Fibroblast of skin of right biceps (primary cell): ENCODE measurements at regions not wholly inside any gene's neighbourhood (a gene's known extent, or its start where the extent isn't known, plus 50 kb on each side); places are given as distances from the start of the nearest gene placed in this dataset.
A peak's percentile ranks its signal among the peaks of the same experiment; 100 is the strongest.

Source experiments
- DNase-seq: peaks from one replicate; pipeline ENCODE4 v3.0.0-alpha.2; 2013

DNA sequence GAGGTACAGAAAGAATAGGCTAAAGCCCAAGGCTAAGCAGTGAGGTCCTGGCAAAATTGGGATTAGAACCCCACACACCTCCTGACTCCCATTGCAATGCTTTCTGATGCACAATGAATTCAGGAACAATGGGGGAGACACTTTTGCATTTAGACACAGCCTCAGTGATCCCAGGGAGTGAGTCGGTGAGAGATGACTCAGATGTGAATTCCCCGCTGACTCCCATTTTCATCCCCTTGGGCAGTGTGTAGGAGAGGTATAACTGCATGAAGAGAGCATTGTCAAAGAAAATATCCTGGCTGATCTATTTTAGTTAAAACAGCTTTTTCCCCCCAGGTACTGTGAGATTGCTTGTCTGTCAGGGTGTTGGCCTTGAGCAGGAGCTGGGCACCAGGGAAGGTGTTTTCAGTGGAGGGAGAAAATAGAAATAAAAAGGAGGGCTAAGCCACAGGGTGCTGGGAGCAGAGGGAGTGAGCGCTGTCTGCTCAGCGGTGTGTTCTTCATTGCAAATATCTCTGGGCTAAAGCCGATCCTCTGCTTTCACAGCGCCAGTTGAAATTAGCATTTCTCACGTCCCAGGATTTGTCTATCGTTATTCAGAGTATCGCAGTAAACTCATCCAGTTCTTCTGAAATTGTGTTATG is 247.7 kb upstream of the PTBP2 start:
- DNase-seq, result peak; percentile 71

DNA sequence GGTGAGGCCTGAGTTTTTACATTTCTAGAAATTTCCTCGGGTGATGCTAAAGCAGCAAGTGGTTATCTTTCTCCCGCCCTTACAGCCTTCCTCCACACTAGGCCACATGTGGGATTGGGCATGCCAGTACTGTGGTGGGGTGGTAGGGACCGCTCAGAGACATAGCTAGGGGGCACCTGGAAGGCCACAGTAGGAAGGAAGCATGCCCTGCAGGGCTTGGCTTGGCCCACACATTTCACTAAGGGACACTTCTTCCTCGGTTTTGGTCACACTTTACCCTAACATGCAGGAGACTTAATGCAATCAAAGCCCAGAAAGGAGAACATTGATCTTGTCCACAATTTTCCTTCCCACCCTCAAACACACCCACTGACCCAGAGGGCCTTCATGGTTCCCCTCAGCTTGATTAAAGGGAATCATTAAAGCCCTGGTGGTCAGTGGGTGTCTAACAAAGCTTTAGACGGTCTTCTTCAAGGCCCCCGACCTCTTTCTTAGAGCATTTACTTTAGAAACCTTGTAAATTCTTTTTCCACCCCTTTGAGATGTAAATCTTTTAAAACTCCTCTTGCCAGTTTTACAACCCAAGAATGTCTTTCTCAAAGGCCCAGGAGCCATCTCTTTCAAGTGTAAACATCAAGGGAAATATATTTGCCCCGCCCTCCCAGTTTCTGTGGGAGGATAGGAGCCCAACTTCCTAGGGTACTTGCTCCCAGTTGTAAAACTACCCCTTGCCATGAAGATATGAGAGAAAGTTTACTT is 246.4 kb upstream of the PTBP2 start:
- DNase-seq, result no peak

DNA sequence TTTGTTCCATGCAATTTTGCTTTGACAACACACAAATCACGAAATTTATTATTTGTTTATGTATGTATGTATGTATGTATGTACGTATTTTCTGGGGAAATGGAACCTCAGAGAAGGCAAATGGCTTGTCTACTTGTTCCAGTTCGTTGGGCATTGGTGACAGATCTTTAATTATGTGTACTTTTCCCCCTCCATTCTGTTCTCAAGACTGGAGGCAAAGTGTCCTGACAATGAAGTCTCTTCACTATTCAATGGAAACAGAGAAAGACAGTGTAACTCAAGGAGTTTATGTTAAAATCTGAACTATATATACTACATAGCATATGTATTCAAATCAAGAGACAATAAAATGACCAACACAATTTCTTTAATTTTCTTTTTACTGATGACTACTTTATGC is 245.7 kb upstream of the PTBP2 start:
- DNase-seq, result no peak

DNA sequence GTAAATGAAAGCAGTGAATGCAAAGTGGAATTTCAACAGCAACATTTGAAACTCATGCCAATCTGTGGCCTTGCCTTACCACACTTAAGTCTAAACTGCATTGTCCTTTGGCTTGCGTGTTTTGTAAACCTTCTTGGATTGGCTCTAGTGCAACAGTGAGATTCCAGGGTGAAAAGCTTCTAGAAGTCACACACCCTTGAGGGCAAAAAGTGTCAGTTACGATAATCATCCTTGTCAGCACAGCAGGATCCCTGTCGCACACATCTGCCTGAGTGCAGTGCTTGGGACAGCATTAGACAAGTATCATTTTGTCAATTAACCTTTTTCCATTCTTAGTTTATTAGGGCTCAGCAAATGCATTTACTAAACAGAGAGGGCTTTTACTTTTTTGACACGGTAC is 243.4 kb upstream of the PTBP2 start:
- no peak for DNase-seq

DNA sequence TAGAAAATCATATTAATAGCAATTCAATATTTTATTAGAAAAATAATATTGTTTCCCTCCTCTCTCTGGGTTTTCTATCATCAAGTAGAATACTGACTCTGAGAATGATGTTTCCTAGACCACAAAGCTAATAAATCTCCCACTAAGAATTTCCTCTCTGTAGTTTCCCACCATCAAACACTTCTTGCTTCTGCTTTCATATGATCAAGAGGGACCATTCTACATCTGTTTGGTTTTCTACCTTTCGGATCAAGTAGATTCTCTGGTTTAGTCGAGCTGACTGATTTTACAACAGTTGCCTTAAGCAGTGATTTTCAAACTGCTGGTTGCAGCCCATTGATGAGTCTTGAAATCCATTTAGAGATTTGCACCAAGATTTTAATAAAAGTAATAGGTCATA is 240.2 kb upstream of the PTBP2 start:
- DNase-seq, result no peak

DNA sequence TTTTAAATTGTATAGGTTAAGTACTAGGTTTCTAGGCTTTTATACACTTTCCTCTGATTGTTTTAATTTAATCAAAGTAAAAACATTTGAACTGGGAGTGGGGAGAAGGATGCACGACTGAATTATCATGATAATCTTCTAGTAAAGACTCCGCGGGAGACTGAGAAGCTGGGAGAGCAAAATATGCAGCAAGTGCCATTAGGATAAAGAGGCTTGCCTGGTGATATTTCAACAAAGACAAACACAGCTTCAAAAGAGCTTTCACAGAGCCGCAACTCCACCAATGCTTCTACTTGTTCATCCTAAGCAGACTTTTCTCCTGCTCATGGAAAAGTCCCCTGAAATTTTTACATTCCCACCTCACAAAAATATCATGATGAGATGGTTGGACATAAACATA is 239.0 kb upstream of the PTBP2 start:
- DNase-seq, result no peak

DNA sequence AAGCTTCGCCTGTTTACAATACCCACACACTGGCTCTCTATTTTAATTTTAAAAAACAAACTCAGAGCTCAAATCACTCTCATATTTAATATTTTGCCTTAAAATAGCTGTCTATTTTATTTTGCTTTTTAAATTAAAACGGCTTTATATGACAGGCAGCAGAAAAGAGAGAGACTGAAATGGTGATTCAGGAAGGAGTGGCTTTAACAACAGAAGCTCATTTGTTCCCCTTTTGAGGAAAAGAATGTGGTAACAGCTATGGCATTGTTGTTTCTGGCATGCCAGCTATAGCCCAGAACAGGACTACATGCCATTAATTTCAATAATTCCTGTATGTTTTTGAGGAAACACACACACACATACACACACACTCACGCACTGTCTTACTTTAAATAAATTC is 234.2 kb upstream of the PTBP2 start:
- no peak for DNase-seq

DNA sequence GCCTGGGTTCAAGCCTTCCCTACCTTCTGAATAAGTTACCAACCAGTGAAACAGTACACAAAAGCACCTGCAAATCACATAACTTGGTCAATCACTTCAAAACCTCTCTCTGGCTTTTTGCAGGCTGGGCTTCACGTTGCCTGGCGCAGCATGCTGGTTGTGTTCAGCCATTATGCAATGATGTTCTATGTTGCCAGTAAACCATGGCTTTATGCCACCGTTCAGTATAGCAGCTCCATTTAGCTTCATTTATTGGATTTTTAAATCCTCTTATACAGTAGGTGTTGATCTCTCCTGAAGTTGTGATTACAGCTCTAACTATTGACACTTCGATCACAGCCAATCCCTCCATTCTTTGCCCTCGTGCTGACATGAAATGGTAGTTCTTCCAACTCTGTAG is 233.6 kb upstream of the PTBP2 start:
- no peak for DNase-seq

DNA sequence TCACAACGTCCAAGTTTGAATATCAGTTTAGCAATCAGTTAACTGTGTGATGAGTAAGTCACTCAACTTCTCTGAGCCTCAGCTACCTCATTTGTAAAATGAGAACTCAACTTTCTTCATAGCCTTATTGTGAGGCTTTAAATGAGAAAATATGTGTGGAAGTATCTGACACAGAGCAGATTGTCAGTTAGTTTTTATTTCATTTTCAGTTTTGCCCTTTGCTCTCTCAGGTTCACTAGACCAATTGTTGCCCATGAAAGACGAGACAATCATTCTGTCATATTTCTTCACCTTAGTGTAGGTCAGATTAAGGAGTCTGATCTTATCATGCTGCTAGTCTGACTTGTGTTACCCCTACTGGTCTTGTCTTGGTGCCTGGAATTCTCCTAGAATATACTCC is 232.8 kb upstream of the PTBP2 start:
- no peak for DNase-seq

DNA sequence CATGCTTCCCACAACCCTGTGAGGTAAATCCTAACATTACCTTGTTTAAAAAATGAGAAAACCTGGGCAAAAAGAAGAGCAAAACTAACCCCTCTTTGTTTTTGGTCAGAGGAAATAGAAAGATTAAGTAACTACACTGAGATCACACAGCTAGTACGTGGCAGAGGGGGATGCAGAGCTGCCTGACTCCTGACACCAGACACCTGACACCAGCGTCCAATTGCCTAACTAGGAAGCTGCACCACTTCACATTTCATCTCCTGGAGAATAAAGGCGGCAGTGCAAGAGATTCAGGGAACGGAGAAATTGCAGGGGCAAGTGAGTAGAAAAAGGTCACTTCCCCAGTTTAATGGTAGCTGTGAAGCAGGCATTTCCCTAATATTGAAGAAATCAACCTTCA is 229.3 kb upstream of the PTBP2 start:
- peak; percentile 14 for DNase-seq

DNA sequence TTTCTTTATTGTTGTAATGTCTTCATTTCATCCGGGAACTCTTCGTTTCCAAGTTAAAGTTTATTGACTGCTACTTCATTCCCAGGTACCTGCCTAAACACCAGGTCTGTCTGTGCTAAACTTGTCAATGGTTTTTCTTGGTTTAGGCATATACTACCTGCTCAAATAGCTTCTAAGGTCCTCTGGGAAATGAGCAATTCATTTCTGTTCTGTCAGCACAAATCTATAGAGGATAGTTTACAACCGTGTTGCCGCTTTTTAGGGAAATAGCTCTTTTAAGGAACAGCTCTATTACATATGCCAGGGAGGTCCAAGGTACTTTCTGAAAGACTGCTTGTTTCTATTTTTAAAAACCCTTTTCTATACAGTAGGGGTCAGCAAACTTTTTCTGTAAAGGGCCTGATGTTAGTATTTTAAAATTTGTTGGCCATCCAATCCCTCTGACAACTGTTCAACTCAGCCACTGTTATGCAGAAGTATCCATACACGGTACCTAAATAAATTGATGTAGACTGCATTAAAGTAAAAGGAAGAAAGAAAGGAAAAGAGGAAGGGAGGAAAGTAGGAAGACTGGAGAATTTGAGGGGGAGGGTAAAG is 222.7 kb upstream of the PTBP2 start:
- no peak for DNase-seq

DNA sequence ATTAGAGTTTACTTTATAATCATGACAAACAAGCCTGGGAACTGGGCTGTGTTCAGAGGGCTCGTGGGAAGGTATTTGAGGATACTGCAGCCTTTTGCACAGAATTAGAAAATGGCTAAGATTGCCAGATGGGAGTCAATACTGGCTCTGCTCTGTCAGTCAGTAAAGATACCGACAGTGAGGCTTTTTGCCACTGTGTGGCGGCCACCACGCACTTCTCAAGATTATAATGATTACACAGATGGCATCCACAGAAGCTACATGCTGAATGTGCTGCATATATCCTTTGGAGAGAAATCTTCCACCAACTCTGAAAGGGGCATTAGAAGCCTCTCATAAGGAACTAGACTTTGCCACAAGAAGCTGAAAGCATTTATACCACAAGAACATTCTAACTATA is 213.4 kb upstream of the PTBP2 start:
- no peak for DNase-seq

DNA sequence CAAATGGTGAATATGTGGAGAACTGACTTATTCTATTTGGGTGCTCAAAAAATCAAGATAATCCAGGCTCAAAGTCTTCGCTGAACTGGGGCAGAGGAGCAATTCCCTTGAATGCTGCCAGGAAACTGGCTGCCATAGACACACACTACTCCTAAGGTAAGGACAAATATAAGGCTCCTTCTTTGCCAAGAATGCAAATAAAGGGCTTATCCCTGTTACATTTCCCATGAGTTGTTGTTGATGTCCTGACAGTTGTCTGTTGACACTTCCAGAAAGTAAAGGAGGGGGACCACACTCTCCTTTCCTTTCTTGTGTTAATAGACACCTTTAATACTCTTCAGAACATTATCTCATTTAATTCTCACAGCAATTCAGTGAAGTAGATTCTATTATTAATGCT is 212.2 kb upstream of the PTBP2 start:
- DNase-seq, result no peak

DNA sequence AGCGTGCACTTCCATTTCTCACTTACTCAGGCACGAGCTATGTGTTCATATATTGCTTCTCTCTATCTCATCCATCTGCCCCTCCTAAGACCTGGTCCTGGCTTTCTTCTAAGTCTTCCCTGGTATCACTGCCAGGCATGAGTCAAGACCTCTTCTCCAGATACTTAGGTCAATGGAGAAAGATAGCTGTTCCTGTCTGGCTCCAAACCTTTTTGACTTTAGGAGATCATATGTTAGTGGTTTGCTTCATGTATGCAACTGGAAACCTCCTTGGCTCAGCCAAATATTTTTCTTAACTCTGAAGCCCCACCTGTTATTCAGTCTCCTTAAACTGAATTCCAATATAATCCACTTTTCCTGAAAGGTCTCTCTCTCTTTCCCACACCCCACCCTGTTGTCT is 211.6 kb upstream of the PTBP2 start:
- no peak for DNase-seq

DNA sequence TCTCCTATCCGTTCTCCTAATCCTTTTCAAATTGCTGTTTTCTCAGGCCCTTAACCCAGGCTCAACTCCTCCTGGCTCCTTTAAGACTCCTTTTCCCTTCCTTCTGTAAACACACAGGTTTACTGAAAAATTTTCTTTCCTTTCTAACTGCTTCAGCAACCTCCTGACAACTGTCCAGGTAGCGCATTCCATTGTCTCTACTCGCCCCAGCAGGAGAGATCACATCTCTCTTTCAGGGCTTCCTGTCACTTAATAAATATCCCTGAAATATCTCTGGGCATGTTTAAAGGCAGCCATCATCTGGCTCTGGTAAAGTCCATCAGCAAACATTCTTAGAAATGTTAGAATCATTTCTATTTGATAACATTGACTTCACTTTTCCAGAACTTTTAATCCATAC is 211.2 kb upstream of the PTBP2 start:
- DNase-seq, result no peak

DNA sequence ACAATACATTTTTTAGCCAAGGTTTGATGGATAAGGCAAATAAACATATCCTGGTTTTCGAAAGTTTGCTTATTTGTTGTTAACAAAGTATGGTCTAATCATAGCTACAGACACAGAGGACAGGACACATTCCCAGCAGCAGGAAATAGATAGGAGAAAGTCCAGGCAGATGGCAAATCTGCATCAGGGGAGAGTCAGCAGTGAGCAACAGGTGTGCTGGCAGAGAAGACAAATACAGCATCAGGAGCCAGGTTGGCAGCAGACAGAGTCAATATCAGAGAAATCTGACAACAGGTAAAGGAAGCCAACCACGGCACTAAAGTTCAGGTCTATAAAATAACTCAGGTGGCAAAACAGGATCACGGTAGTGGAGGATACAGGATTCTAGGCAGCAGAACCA is 210.7 kb upstream of the PTBP2 start:
- no peak for DNase-seq

DNA sequence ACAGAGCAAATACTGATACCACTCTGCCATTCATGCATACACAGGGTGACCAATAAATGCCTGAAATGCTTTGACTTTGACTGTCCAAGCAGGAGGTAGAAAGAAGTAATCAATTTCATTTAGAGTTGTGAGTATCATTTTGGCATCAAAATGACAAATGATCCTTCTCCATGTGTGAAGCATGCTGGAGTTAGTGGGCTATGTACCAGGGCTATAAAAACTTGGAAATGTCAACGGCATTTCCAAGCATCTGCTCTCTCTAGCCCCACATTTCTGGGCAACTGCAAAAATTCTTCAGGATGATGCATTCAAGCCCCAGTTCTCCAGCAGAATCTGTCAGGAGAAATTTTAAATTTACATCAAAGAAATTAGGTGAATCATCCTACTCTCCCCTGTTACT is 208.4 kb upstream of the PTBP2 start:
- peak; percentile 64 for DNase-seq

DNA sequence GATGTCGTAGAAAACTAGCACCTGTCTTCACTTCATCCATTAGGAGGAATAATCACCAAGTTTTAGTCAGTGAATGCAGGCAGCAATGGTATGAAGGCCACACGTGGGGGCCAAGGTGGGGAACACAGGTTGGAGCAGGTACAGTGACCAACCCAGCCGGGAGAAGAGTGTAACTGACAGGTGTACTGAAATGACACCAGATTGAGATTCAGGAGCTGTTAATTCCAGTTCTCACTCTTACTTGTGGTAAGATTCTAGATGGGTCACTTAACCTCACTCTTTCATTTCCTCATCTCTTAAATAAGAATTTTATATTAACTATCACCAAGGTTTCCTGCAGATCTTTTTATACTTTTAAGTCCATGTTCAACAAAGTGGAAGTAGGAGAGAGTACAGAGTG is 206.2 kb upstream of the PTBP2 start:
- no peak for DNase-seq

DNA sequence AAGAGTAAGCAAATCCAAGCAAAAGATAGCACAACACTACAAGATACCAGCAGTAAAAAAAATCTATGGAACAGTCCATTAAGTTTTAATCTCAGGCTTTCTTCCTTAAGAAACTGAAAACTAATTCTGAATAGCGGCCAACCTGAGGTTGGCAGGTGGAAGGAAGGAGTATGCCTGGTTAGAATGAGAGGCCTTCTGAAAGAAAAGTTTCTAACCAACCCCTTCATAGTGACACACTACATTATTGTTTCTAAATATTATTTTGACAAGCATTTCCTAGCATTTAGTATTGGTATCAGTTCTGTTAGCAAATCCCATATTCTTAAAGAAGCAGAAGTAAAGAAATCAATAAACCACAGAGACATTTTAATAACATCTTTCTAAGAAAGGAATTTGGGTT is 205.7 kb upstream of the PTBP2 start:
- DNase-seq, result no peak

DNA sequence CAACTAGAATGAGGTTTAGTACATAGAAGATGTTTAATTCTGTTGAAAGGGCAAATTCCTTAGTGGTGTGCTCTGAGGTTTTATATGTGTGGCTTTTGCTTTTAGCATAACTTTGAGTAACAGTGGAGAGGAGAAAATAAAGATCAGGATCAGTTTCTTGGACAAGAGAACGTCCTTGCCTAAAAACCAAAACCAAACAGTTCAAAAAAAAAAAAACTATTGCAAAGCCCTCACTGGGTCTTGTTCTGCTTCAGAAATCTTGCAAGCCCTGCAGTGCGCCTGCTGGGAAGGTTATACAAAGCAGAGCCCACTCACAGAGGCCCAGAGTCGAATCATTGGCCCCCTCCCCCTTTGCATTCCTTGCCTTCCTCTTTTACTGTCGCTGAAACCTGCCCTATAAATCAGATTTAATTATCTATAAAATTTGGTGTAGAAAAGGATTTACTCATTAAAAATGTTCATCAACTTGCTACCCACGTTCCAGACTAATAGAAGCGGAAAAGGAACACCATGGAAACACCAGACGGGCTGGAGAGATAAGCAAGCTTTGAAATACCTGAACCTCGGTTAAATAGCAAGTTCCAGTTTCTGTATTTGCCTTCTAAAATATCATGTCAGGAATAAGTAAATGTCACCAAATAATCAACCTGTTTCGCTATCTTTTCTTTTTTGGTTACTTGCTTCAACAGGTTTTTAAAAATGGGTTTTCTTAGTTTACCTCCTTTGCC is 201.6 kb upstream of the PTBP2 start:
- no peak for DNase-seq

DNA sequence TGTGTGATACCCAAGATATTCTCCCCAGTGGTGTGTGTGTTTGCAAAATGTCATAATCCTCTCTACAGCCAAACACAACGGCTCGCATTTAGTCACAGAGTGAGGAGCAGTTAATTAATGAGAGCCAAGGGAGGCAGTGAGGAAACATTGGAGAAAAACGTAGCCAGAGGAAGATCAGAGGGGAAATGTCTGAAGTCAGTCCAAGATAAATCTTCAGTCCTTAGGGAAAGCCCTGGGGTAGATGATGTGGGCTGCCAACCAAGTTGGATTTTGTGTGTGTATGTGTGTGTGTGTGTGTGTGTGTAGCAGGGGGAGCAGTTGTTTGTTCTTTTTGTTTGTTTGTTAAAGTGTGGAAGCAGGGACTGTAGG is 201.0 kb upstream of the PTBP2 start:
- DNase-seq, result peak; percentile 56

DNA sequence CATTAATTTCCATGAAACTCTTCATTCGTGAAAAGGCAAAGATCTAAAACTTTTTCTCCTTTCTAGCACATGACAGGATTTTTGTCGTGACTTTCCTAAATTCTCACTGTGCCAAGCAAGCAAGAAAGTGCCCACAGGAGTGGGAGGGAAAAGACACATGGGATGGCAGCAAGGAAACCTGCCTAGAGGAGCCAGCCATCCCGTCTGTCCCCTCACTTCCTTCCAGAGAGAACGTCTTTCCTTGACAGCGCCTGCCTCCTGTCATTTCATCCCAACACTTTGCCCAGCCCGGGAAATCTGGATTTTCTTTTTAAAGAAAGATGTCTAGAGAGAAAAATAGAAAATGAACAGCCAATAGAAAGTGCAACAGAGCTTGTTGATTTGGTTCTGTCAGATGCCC is 200.6 kb upstream of the PTBP2 start:
- no peak for DNase-seq

DNA sequence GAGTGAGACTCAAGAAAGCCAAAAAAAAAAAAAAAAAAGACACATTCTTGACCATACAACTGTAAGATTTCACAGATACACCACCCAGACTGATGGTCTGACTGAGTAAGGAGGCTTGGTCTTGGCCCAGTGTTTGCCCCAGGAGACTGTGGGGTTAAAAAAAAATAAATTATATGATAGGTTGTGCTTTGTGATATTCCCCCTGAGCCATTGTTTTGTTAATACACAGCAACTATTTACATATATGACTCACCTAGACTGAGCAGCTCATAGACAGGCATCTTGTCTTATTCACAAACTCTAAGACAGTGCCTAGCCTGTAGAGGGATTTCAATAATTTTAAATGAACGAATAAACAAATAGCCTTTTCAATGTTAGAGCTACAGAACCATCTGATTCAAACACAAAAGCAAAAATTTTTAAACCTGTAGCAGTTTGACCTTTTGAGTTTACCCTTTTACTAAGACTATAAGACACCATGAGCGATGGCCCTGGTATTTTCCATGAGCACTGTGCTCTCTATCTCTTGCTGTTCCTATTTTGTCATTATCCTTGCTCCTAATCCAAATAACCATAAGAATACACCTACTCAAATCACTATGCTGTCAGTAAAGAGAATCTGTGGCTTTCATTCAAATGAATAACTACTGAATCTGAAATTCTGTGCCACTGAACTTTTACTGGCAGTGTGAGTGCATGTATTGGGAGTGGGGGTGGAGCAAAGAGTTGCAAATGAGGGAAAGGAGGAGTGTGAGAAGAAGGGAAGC is 199.4 kb upstream of the PTBP2 start:
- peak; percentile 63 for DNase-seq
